GM23338 (cell line): ENCODE measurements at regions not wholly inside any gene's neighbourhood (a gene's known extent, or its start where the extent isn't known, plus 50 kb on each side); places are given as distances from the start of the nearest gene placed in this dataset.

ENCODE experiments used
- CREB1 ChIP-seq: fragments of 250-450 bp; sonication (Bioruptor Pico); IDR thresholded peaks from 2 replicates; pipeline ENCODE4 v1.5.0; 2020; ENCODE audit warnings: low read depth, mild to moderate bottlenecking, moderate library complexity
- ETS1 ChIP-seq: IDR thresholded peaks from 2 replicates; pipeline ENCODE4 v1.6.1; 2016; ENCODE audit warnings: antibody characterized with exemption
- EZH2 ChIP-seq: fragments of 200-600 bp; sonication (generic); IDR thresholded peaks from one replicate; pipeline ENCODE4 v1.8.0; 2017; ENCODE audit warnings: antibody characterized with exemption, mild to moderate bottlenecking, low read depth; ENCODE audit not compliant: unreplicated experiment
- EZH2phosphoT487 ChIP-seq: fragments of 200-600 bp; sonication (generic); IDR thresholded peaks from one replicate; pipeline ENCODE4 v1.8.1; 2018; ENCODE audit warnings: antibody characterized with exemption; ENCODE audit not compliant: unreplicated experiment
- JUNB ChIP-seq: IDR thresholded peaks from one replicate; pipeline ENCODE4 v1.6.1; 2016; ENCODE audit warnings: antibody characterized with exemption; ENCODE audit not compliant: unreplicated experiment
- POLR2AphosphoS5 ChIP-seq: IDR thresholded peaks from 2 replicates; pipeline ENCODE4 v1.6.1; 2016; ENCODE audit warnings: antibody characterized with exemption, low read depth
- REST ChIP-seq: IDR thresholded peaks from one replicate; pipeline ENCODE4 v1.6.1; 2018; ENCODE audit warnings: antibody characterized with exemption; ENCODE audit not compliant: unreplicated experiment
- ZNF114 ChIP-seq: fragments of 250-450 bp; sonication (Bioruptor Pico); IDR thresholded peaks from 2 replicates; pipeline ENCODE4 v1.5.0; 2020; ENCODE audit warnings: mild to moderate bottlenecking, moderate library complexity
- ZNF331 ChIP-seq: fragments of 250-450 bp; sonication (Bioruptor Pico); IDR thresholded peaks from 2 replicates; pipeline ENCODE4 v1.5.0; 2020; ENCODE audit warnings: low read depth, mild to moderate bottlenecking, moderate library complexity
- ZNF462 ChIP-seq: fragments of 250-450 bp; sonication (Bioruptor Pico); IDR thresholded peaks from 2 replicates; pipeline ENCODE4 v1.5.0; 2020; ENCODE audit warnings: mild to moderate bottlenecking, moderate library complexity
- TF ChIP-seq, protein P1 (sequence below), 2 experiments: fragments of 200-600 bp in 1 of 2; sonication (generic) in 1 of 2; conservative IDR thresholded peaks; 2 replicates each; pipeline versions ENCODE4 v1.5.1 to v1.6.1; 2016 to 2017; ENCODE audit warnings: antibody characterized with exemption in 2 of 2, low read depth in 2 of 2, mild to moderate bottlenecking in 2 of 2, moderate library complexity in 1 of 2

- TF ChIP-seq, protein P1, sequence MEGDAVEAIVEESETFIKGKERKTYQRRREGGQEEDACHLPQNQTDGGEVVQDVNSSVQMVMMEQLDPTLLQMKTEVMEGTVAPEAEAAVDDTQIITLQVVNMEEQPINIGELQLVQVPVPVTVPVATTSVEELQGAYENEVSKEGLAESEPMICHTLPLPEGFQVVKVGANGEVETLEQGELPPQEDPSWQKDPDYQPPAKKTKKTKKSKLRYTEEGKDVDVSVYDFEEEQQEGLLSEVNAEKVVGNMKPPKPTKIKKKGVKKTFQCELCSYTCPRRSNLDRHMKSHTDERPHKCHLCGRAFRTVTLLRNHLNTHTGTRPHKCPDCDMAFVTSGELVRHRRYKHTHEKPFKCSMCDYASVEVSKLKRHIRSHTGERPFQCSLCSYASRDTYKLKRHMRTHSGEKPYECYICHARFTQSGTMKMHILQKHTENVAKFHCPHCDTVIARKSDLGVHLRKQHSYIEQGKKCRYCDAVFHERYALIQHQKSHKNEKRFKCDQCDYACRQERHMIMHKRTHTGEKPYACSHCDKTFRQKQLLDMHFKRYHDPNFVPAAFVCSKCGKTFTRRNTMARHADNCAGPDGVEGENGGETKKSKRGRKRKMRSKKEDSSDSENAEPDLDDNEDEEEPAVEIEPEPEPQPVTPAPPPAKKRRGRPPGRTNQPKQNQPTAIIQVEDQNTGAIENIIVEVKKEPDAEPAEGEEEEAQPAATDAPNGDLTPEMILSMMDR (conservative IDR thresholded peaks at IDR 0.05; ENCODE audit: low read depth in 2 of 2), result no peak
- TF ChIP-seq EZH2, result no peak
- TF ChIP-seq REST, result no peak
- TF ChIP-seq EZH2phosphoT487, result no peak
- TF ChIP-seq ZNF114, result no peak
- no peak for TF ChIP-seq ETS1
- no peak for TF ChIP-seq POLR2AphosphoS5
- no peak for TF ChIP-seq CREB1
- no peak for TF ChIP-seq ZNF331 (CRISPR knock-in tag)
- no peak for TF ChIP-seq JUNB
- TF ChIP-seq ZNF462 (CRISPR knock-in tag), result no peak
Measured at GRCh38 chr5:83866181-83866580, 145.5 kb upstream of the HAPLN1 start.
